IMR-90 (cell line): ENCODE measurements at regions not wholly inside any gene's neighbourhood (a gene's known extent, or its start where the extent isn't known, plus 50 kb on each side); places are given as distances from the start of the nearest gene placed in this dataset.

Source experiments
- BHLHE40 ChIP-seq: fragments of 150-350 bp; IDR thresholded peaks from 2 replicates; pipeline ENCODE4 v1.6.1; 2016; ENCODE audit warnings: mild to moderate bottlenecking, low read depth, low read length
- CEBPB ChIP-seq: IDR thresholded peaks from 2 replicates; pipeline ENCODE4 v1.6.1; 2012; ENCODE audit warnings: low read depth, low read length, improper control_type of control experiment
- CHD1 ChIP-seq: IDR thresholded peaks from 2 replicates; pipeline ENCODE4 v1.6.1; 2012; ENCODE audit warnings: low read depth, low read length, improper control_type of control experiment
- CTCF ChIP-seq: conservative IDR thresholded peaks from 2 replicates; pipeline ENCODE4 v1.5.1; 2012; ENCODE audit warnings: mild to moderate bottlenecking, low read depth, low read length, improper control_type of control experiment
- MAFK ChIP-seq: IDR thresholded peaks from 2 replicates; pipeline ENCODE4 v1.6.1; 2012; ENCODE audit warnings: low read depth, low read length, improper control_type of control experiment
- MAZ ChIP-seq: IDR thresholded peaks from 2 replicates; pipeline ENCODE4 v1.6.1; 2012; ENCODE audit warnings: low read depth, mild to moderate bottlenecking, low read length, improper control_type of control experiment, moderate library complexity, borderline replicate concordance
- MXI1 ChIP-seq: IDR thresholded peaks from 2 replicates; pipeline ENCODE4 v1.6.1; 2012; ENCODE audit warnings: low read depth, mild to moderate bottlenecking, low read length, moderate library complexity, borderline replicate concordance
- POLR2A ChIP-seq: IDR thresholded peaks from 2 replicates; pipeline ENCODE4 v1.6.1; 2012; ENCODE audit warnings: mild to moderate bottlenecking, low read depth, low read length
- RAD21 ChIP-seq: IDR thresholded peaks from 2 replicates; pipeline ENCODE4 v1.6.1; 2012; ENCODE audit warnings: low read length, improper control_type of control experiment
- RFX5 ChIP-seq: IDR thresholded peaks from 2 replicates; pipeline ENCODE4 v1.8.0; 2012; ENCODE audit warnings: low read depth, mild to moderate bottlenecking, low read length, moderate library complexity
- SMC3 ChIP-seq: fragments of 150-350 bp; IDR thresholded peaks from 2 replicates; pipeline ENCODE4 v1.6.1; 2016; ENCODE audit warnings: low read depth, mild to moderate bottlenecking, antibody characterized with exemption, low read length, moderate library complexity

GRCh38 chr3:105972069-105972468, 103.3 kb upstream of the CBLB start:
- TF ChIP-seq POLR2A (no peak), MXI1 (no peak), CTCF (no peak), RAD21 (no peak), MAFK (no peak), SMC3 (no peak), RFX5 (no peak), CEBPB (no peak), CHD1 (no peak), BHLHE40 (no peak), MAZ (no peak)
